ENCODE measurements at regions not wholly inside any gene's neighbourhood (a gene's known extent, or its start where the extent isn't known, plus 50 kb on each side); places are given as distances from the start of the nearest gene placed in this dataset.

- ChIA-PET POLR2A (no interaction called here), CTCF (interaction anchor here (1.3 kb wide), 1 partner anchor 143 kb away, joined by 3 read pairs; no protein-coding TSS in a partner anchor)
- peaks cover 14% of the 10 kb centered on the region for H3K4me1 Mint-ChIP-seq
- no peak overlapping the region for H3K27ac Mint-ChIP-seq
- peaks cover 5% of the 10 kb centered on the region; the same call in 1 of the 2 replicates for H3K9me3 Mint-ChIP-seq
- H3K4me3 Mint-ChIP-seq, result no peak overlapping the region
- DNase-seq (ENCODE audit: low spot score) (no peak), ATAC-seq (no peak)
- no peaks in the 10 kb centered on the region for H3K36me3 Mint-ChIP-seq
- TF ChIP-seq ZNF138 (CRISPR knock-in tag; conservative IDR thresholded peaks at IDR 0.05), result no peak
- no peak for TF ChIP-seq ZNF423 (CRISPR knock-in tag; IDR thresholded peaks at IDR 0.05)
- no peak for TF ChIP-seq TP53 (CRISPR knock-in tag; IDR thresholded peaks at IDR 0.05)
- no peak for TF ChIP-seq ZNF263 (CRISPR knock-in tag; IDR thresholded peaks at IDR 0.05; ENCODE audit: low read depth)
- no peak for TF ChIP-seq RELA (CRISPR knock-in tag; IDR thresholded peaks at IDR 0.05; ENCODE audit: borderline replicate concordance)
- TF ChIP-seq GTF2I (CRISPR knock-in tag; conservative IDR thresholded peaks at IDR 0.05), result no peak
- no peak for TF ChIP-seq CBFB (CRISPR knock-in tag; IDR thresholded peaks at IDR 0.05; ENCODE audit: low read depth)
- TF ChIP-seq PREB (CRISPR knock-in tag; IDR thresholded peaks at IDR 0.05; ENCODE audit: borderline replicate concordance), result no peak
- TF ChIP-seq ATF3 (CRISPR knock-in tag; conservative IDR thresholded peaks at IDR 0.05), result no peak
- TF ChIP-seq GRHL2 (CRISPR knock-in tag; IDR thresholded peaks at IDR 0.05; ENCODE audit: insufficient replicate concordance, severe bottlenecking), result no peak
- TF ChIP-seq, protein P1, sequence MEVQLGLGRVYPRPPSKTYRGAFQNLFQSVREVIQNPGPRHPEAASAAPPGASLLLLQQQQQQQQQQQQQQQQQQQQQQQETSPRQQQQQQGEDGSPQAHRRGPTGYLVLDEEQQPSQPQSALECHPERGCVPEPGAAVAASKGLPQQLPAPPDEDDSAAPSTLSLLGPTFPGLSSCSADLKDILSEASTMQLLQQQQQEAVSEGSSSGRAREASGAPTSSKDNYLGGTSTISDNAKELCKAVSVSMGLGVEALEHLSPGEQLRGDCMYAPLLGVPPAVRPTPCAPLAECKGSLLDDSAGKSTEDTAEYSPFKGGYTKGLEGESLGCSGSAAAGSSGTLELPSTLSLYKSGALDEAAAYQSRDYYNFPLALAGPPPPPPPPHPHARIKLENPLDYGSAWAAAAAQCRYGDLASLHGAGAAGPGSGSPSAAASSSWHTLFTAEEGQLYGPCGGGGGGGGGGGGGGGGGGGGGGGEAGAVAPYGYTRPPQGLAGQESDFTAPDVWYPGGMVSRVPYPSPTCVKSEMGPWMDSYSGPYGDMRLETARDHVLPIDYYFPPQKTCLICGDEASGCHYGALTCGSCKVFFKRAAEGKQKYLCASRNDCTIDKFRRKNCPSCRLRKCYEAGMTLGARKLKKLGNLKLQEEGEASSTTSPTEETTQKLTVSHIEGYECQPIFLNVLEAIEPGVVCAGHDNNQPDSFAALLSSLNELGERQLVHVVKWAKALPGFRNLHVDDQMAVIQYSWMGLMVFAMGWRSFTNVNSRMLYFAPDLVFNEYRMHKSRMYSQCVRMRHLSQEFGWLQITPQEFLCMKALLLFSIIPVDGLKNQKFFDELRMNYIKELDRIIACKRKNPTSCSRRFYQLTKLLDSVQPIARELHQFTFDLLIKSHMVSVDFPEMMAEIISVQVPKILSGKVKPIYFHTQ (CRISPR knock-in tag; IDR thresholded peaks at IDR 0.05), result no peak
- TF ChIP-seq SMAD3 (CRISPR knock-in tag; IDR thresholded peaks at IDR 0.05; ENCODE audit: borderline replicate concordance), result no peak
- TF ChIP-seq MXD4 (CRISPR knock-in tag; IDR thresholded peaks at IDR 0.05; ENCODE audit: borderline replicate concordance), result no peak
- no peak for TF ChIP-seq NFE2L1 (CRISPR knock-in tag; IDR thresholded peaks at IDR 0.05)
- no peak for TF ChIP-seq MLX (CRISPR knock-in tag; IDR thresholded peaks at IDR 0.05)
- no peak for TF ChIP-seq ATF1 (CRISPR knock-in tag; IDR thresholded peaks at IDR 0.05)
- TF ChIP-seq, protein P2, sequence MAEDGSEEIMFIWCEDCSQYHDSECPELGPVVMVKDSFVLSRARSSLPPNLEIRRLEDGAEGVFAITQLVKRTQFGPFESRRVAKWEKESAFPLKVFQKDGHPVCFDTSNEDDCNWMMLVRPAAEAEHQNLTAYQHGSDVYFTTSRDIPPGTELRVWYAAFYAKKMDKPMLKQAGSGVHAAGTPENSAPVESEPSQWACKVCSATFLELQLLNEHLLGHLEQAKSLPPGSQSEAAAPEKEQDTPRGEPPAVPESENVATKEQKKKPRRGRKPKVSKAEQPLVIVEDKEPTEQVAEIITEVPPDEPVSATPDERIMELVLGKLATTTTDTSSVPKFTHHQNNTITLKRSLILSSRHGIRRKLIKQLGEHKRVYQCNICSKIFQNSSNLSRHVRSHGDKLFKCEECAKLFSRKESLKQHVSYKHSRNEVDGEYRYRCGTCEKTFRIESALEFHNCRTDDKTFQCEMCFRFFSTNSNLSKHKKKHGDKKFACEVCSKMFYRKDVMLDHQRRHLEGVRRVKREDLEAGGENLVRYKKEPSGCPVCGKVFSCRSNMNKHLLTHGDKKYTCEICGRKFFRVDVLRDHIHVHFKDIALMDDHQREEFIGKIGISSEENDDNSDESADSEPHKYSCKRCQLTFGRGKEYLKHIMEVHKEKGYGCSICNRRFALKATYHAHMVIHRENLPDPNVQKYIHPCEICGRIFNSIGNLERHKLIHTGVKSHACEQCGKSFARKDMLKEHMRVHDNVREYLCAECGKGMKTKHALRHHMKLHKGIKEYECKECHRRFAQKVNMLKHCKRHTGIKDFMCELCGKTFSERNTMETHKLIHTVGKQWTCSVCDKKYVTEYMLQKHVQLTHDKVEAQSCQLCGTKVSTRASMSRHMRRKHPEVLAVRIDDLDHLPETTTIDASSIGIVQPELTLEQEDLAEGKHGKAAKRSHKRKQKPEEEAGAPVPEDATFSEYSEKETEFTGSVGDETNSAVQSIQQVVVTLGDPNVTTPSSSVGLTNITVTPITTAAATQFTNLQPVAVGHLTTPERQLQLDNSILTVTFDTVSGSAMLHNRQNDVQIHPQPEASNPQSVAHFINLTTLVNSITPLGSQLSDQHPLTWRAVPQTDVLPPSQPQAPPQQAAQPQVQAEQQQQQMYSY (CRISPR knock-in tag; IDR thresholded peaks at IDR 0.05), result no peak
- no peak for TF ChIP-seq JAZF1 (CRISPR knock-in tag; IDR thresholded peaks at IDR 0.05)
- TF ChIP-seq NFYB (CRISPR knock-in tag; conservative IDR thresholded peaks at IDR 0.05; ENCODE audit: low read depth), result no peak
- H3K27me3 Mint-ChIP-seq (ENCODE audit: low read depth), result peaks cover 4% of the 10 kb centered on the region
These were observed 115.6 kb upstream of the CPEB4 start for GRCh38 chr5:173772384-173773059.

All from WTC11 (cell line).